Suppressor macrophage (primary cell): ENCODE measurements at regions not wholly inside any gene's neighbourhood (a gene's known extent, or its start where the extent isn't known, plus 50 kb on each side); places are given as distances from the start of the nearest gene placed in this dataset.

Experiments
- DNase-seq, 4 experiments: peaks; one replicate each; pipeline ENCODE4 v3.0.0-alpha.2; 2020 to 2022

GRCh38 chr11:95299078-95299679 lies 68.2 kb upstream of the SESN3 start:
- DNase-seq: no peak

DNA sequence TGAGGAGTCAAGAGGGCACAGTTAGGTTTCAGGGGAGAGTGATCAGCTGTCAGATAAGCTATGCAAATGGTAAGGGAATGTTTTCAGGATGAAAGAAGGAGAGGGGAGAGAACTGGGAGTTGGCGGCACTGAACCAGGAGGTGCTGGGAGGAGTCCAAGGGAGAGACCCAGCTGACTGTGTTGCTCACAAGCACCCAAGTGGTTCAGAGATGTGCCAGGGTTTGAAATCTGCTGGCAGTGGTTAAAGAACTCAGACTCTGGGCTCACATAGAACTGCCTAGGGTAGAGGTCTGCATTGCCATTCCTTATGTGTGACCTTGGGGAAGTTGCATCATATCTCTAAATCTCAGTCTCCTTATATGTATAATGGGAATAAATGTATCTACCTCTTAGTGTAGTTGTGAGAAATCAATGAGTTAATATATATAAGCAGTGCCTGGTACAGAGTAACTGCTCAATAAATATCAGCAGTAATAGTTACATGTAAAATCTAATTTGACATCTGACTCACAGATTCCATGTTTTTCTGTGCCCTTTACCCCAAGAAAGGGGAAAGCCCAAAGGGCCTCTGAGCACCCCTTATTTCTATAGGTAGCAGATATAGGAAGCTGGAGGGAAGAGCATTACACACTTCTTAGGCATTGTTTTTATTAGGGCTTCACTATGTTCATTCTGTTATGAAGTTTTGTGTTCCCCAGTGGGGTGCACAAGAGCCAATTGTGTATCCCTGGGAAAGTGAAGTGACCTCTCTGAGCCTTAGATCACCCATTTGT lies 66.9 kb upstream of the SESN3 start:
- DNase-seq: no peak

GRCh38 chr11:95296621-95297025 lies 65.6 kb upstream of the SESN3 start:
- DNase-seq: peak in 3 of 4 experiments; percentile 43 to 58 (median 57)

GRCh38 chr11:95296165-95296564 lies 65.2 kb upstream of the SESN3 start:
- DNase-seq: peak in 1 of 4 experiments; percentile 28

GRCh38 chr11:95295382-95296149 lies 64.6 kb upstream of the SESN3 start:
- peak in 1 of 4 experiments; percentile 20 for DNase-seq

DNA sequence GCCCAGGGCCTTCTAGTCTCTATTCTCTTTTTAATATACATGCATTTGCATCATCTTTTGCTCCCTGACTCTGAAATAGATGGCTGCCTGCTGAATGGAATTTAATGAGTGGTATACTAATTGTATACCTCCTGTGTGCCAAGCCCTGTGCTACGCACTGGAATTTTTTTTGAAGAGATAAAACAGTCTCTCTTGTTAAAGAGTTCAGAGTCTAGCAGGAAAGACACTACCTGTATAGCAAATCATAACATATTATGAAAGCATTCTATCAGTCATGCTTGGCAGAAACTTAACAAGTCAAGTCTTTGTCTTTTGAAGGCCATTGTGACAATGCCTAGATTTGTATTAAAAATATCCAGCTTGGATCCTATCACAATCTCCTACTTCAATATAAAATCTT lies 63.7 kb upstream of the SESN3 start:
- DNase-seq: no peak

DNA sequence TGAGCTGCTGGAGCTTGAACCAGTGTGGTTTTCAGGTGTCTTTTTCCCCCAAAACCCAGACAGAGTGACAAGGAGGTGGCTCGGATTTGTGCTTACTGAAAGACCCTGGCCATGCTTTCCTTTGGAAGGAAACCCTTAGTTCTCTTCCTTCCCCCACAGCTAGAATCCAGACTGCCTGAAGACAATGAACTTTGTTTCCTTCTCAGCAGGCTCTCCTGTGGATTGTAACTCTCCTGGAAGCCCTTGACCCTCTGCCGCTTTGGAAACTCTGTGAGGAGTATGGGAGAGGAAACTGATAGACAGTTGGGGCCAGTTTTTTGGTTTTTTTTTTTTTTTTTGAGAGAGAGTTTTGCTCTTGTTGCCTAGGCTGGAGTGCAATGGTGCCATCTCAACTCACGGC lies 62.1 kb upstream of the SESN3 start:
- no peak for DNase-seq

GRCh38 chr11:95291946-95292345 lies 60.9 kb upstream of the SESN3 start:
- no peak for DNase-seq

GRCh38 chr11:95289378-95290101 lies 58.5 kb upstream of the SESN3 start:
- DNase-seq: no peak

DNA sequence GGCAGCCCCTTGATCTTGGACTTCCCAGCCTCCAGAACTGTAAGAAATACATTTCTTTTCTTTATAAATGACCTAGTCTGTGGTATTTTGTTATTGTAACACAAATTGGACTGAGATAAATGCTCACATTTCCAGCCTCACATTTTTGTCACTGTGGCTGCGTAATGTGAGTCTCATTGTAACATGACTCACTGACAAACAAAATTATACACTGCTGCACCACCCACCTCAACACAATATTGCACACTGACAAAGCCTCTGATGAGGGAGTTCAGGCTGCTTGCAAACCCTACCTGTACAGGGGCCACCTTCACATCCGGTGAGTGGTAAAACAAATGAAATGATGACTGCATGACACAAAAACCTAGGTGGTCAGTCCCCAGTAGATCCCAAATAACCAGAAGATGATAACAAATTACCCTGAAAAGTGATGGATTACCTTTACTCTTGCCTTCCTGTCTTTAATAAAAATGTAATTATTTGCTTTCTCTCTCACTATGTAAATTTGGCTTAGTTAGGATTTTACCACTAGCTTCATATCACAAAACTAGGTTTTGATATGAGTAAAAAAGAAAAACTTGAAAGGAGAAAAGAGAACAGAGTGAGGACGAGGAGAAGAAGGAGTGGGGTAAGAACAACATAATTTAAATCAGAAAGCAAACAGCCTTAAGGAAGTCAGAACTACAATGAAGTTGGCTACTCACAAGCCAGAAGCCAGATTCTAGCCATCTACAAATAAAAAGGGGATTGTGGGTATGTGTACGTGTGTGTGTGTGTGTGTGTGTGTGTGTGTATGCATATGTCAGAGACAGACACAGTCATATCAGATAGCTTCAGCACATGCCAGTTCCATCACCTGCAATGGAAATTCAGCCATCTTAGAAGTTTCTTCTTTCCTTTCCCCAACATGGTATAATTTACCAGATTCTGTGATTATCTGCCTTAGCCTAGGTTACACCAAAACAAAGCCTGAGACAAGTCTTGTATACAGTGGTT lies 53.4 kb upstream of the SESN3 start:
- DNase-seq: no peak

GRCh38 chr11:95283650-95284049 lies 52.6 kb upstream of the SESN3 start:
- DNase-seq: peak in 2 of 4 experiments; percentile 25 to 42

GRCh38 chr11:95283146-95283545 lies 52.1 kb upstream of the SESN3 start:
- DNase-seq: no peak

DNA sequence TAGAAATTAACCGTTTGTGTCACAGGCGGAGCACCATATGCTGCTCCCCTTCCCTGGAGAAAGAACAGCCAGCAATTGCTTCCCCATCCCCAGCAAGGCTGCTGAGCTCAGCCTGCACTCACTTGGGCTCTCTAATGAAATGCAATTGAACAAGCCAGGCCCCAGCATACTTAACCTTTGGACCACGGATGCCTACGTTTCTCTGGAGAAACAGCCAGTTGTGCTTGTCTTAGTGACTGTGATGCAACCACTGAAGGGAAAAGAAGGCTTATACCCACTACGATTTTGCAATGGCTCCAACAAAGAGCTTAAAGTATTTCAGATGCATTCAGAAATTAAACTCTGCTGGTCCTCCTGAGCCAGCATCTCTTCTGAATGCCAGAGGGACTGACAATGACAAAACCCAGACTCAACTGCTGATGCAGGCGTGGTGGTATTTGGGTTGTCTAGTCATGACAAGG lies 51.3 kb upstream of the SESN3 start:
- peak in 2 of 4 experiments; percentile 35 to 36 for DNase-seq
